HepG2 (cell line): ENCODE measurements at regions not wholly inside any gene's neighbourhood (a gene's known extent, or its start where the extent isn't known, plus 50 kb on each side); places are given as distances from the start of the nearest gene placed in this dataset.

Source experiments
- ATAC-seq: fragments of 200-7000 bp; cut with Tn5 transposase; 3 replicates; pipeline ENCODE4 v1.9.1; 2020; ENCODE audit warnings: mild to moderate bottlenecking, moderate library complexity
- BruUV-seq: library from RNA; stranded (reverse); fragments of 400-500 nt; replicated peaks from 2 replicates; lab custom pipeline; 2021; lab: Mats Ljungman, UMichigan
- CTCF ChIA-PET: fragments of 300-600 bp; formaldehyde crosslinking; extraction: SDS; loops from one replicate; lab custom pipeline; 2021; ENCODE audit warnings: low total read pairs, inconsistent platforms, low intra/inter-chr PET ratio; lab: Yijun Ruan, JAX
- POLR2A ChIA-PET: fragments of 350-600 bp; sonication (Branson Sonifier 250); formaldehyde crosslinking; loops from one replicate; lab custom pipeline; 2020; ENCODE audit warnings: antibody characterized with exemption, inconsistent platforms; lab: Yijun Ruan, JAX
- DNase-seq: peaks from one replicate; pipeline ENCODE4 v3.0.0-alpha.2; 2015; ENCODE audit warnings: low spot score
- FAIRE-seq: peaks from 3 replicates; lab custom pipeline; 2011; peaks lifted over from hg19 to GRCh38; lab: Jason Lieb, UNC
- H2AFZ ChIP-seq: one replicate; pipeline ENCODE4 v1.6.1; 2011; ENCODE audit warnings: low read length, inconsistent platforms
- H3K27ac ChIP-seq: fragments of 300-600 bp; 3 replicates; pipeline ENCODE4 v1.8.0; 2011; ENCODE audit warnings: mixed run types, mild to moderate bottlenecking, mixed read lengths, low read length, inconsistent platforms; ENCODE audit not compliant: insufficient read depth; ENCODE audit errors: extremely low read length
- H3K27me3 ChIP-seq, 2 experiments: fragments of 200-600 bp in 1 of 2; 2 replicates in 1 of 2; 3 replicates in 1 of 2; pipeline versions ENCODE4 v1.6.0 to v1.8.0; 2011; ENCODE audit warnings: low read length in 2 of 2, mild to moderate bottlenecking in 2 of 2, moderate library complexity in 2 of 2, inconsistent platforms in 1 of 2; ENCODE audit not compliant: insufficient read depth in 2 of 2, control insufficient read depth in 1 of 2
- H3K36me3 ChIP-seq, 2 experiments: fragments of 200-600 bp in 1 of 2; replicated peaks in 1 of 2; 2 replicates in 1 of 2; 3 replicates in 1 of 2; pipeline versions ENCODE4 v1.5.1 to v1.8.0; 2011; ENCODE audit warnings: low read length in 2 of 2, inconsistent platforms in 1 of 2; ENCODE audit not compliant: insufficient read depth in 2 of 2, control insufficient read depth in 1 of 2
- H3K4me1 ChIP-seq: 2 replicates; pipeline ENCODE4 v1.5.1; 2012; ENCODE audit warnings: low read length, inconsistent platforms; ENCODE audit not compliant: insufficient read depth
- H3K4me2 ChIP-seq: 2 replicates; pipeline ENCODE4 v1.6.0; 2011; ENCODE audit warnings: low read depth, low read length, inconsistent platforms
- H3K4me3 ChIP-seq, 3 experiments: fragments of 200-600 bp in 1 of 3; sonication (generic), shearing (Covaris generic) in 1 of 3; replicated peaks in 1 of 3; 2 replicates each; pipeline ENCODE4 v1.5.1; 2011 to 2016; ENCODE audit warnings: low read length in 3 of 3, inconsistent platforms in 2 of 3, low read depth in 2 of 3, mild to moderate bottlenecking in 2 of 3, control low read depth in 1 of 3, mixed read lengths in 1 of 3; ENCODE audit not compliant: insufficient read depth in 1 of 3
- H3K79me2 ChIP-seq: one replicate; pipeline ENCODE4 v1.6.1; 2011; ENCODE audit warnings: low read length, inconsistent platforms; ENCODE audit not compliant: insufficient read depth
- H3K9ac ChIP-seq: 2 replicates; pipeline ENCODE4 v1.6.0; 2011; ENCODE audit warnings: mild to moderate bottlenecking, low read depth, low read length, inconsistent platforms; ENCODE audit not compliant: insufficient read depth
- H3K9me3 ChIP-seq: 2 replicates; pipeline ENCODE4 v1.5.1; 2012; ENCODE audit warnings: mild to moderate bottlenecking, low read length
- H4K20me1 ChIP-seq: 2 replicates; pipeline ENCODE4 v1.6.0; 2011; ENCODE audit warnings: inconsistent platforms, mild to moderate bottlenecking, low read length, moderate library complexity; ENCODE audit not compliant: insufficient read depth
- FOXC1 ChIP-seq: sonication (generic); formaldehyde crosslinking; IDR thresholded peaks from 2 replicates; pipeline ENCODE4 v1.8.0; 2022; ENCODE audit warnings: mild to moderate bottlenecking, missing genetic modification reagents, borderline replicate concordance
- MAFK ChIP-seq, 2 experiments: IDR thresholded peaks in 1 of 2; conservative IDR thresholded peaks in 1 of 2; 2 replicates each; pipeline ENCODE4 v1.6.1; 2011; ENCODE audit warnings: improper control_type of control experiment in 2 of 2, low read length in 2 of 2
- MTA3 ChIP-seq: sonication (generic); formaldehyde crosslinking; IDR thresholded peaks from 2 replicates; pipeline ENCODE4 v1.4.0; 2020; ENCODE audit warnings: missing genetic modification reagents
- PAF1 ChIP-seq: IDR thresholded peaks from 2 replicates; pipeline ENCODE4 v1.6.1; 2016; ENCODE audit warnings: missing genetic modification reagents, missing compliant biosample characterization
- TBX2 ChIP-seq: sonication (generic); formaldehyde crosslinking; IDR thresholded peaks from 2 replicates; pipeline ENCODE4 v1.5.0; 2020; ENCODE audit warnings: missing genetic modification reagents, mild to moderate bottlenecking, borderline replicate concordance
- ZNF7 ChIP-seq: IDR thresholded peaks from 2 replicates; pipeline ENCODE4 v1.6.1; 2016; ENCODE audit warnings: missing biosample characterization, missing genetic modification reagents
- ZNF891 ChIP-seq: sonication (generic); formaldehyde crosslinking; IDR thresholded peaks from 2 replicates; pipeline ENCODE4 v1.5.0; 2020; ENCODE audit warnings: mild to moderate bottlenecking, missing genetic modification reagents
- WGBS: methylation state at CpG from one replicate; pipeline ENCODE4 v1.1.6; 2017; ENCODE audit warnings: low lambda C conversion rate; 5-methylcytosine and 5-hydroxymethylcytosine counted together
- in situ Hi-C: cut with HindIII; loops from 2 replicates; pipeline ENCODE4 v1.10.0; 2017; ENCODE audit warnings: low pct_unique_long_range_greater_than_20kb; ENCODE audit not compliant: extremely low pct_ligation_motif_present
- intact Hi-C: fragments of 100-400 bp; cut with micrococcal nuclease; formaldehyde crosslinking; loops from one replicate; pipeline ENCODE4 v1.10.0; 2022; ENCODE audit not compliant: unreplicated experiment
- TF ChIP-seq, protein P1 (sequence below): sonication (generic); formaldehyde crosslinking; conservative IDR thresholded peaks from 2 replicates; pipeline ENCODE4 v1.8.0; 2022; ENCODE audit warnings: missing genetic modification reagents
- TF ChIP-seq, protein P2 (sequence below): sonication (generic); formaldehyde crosslinking; IDR thresholded peaks from 2 replicates; pipeline ENCODE4 v1.5.0; 2020; ENCODE audit warnings: mild to moderate bottlenecking, missing genetic modification reagents, moderate library complexity

DNA sequence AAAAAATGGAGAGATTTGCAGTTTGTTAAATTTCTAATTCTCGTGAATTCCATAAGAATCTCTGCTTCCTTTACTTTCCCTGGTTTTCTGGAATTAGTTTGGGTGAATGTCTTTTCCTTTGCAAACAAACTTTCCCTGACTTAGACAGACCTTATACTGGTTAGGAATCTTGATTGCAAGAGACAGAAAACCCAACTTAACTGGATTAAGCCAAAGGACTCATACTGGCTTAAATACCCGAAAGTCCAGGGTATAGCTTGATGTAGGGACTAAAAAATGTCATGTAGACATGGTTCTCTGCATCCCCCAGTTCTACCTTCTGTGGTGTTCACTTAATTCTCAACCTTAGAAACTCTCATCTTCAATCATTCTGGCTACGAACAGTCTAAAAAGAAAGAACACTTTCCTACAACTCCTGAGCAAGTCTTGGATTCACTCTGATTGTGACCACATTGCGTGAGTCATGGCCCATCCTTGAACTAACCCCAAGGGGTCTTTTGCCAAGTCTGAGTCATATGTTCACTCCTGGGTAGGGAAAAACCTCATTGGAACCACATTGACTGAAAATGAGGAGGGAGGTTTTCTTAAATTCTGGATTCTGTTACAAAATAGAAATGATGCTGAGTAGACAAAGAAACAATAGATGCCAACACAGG lies 136.0 kb upstream of the DAZL start:
- H3K36me3 ChIP-seq, result no peaks in the 10 kb centered on the region
- no peak for ATAC-seq
- no peak for FAIRE-seq
- no peak for DNase-seq
- TF ChIP-seq, protein P1, sequence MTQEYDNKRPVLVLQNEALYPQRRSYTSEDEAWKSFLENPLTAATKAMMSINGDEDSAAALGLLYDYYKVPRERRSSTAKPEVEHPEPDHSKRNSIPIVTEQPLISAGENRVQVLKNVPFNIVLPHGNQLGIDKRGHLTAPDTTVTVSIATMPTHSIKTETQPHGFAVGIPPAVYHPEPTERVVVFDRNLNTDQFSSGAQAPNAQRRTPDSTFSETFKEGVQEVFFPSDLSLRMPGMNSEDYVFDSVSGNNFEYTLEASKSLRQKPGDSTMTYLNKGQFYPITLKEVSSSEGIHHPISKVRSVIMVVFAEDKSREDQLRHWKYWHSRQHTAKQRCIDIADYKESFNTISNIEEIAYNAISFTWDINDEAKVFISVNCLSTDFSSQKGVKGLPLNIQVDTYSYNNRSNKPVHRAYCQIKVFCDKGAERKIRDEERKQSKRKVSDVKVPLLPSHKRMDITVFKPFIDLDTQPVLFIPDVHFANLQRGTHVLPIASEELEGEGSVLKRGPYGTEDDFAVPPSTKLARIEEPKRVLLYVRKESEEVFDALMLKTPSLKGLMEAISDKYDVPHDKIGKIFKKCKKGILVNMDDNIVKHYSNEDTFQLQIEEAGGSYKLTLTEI, result no peak
- peak in 1 of 2 experiments; percentile 17; a peak in 1 of 4 replicates for TF ChIP-seq MAFK (conservative IDR thresholded peaks at IDR 0.05 in 1 of 2, IDR thresholded peaks at IDR 0.05 in 1 of 2; ENCODE audit: low read length in 2 of 2)
- H3K4me1 ChIP-seq, result no peaks in the 10 kb centered on the region
- no peaks in the 10 kb centered on the region for H4K20me1 ChIP-seq
- no peak overlapping the region for H3K9ac ChIP-seq
- POLR2A ChIA-PET, result no interaction called here
- intact Hi-C loops (no loop called here), in situ Hi-C loops (no loop called here)
- H3K27me3 ChIP-seq, result no peaks in the 10 kb centered on the region
- no peak overlapping the region for H3K4me3 ChIP-seq
- H3K9me3 ChIP-seq, result no peaks in the 10 kb centered on the region
- no peak overlapping the region for H3K4me2 ChIP-seq
- no TSS peak for BruUV-seq
- CTCF ChIA-PET, result no interaction called here
- no peaks in the 10 kb centered on the region for H3K79me2 ChIP-seq
- no peak overlapping the region for H2AFZ ChIP-seq
- H3K27ac ChIP-seq, result no peak overlapping the region
- WGBS, result 3% methylated on average over 4 of the region's 4 CpGs

DNA sequence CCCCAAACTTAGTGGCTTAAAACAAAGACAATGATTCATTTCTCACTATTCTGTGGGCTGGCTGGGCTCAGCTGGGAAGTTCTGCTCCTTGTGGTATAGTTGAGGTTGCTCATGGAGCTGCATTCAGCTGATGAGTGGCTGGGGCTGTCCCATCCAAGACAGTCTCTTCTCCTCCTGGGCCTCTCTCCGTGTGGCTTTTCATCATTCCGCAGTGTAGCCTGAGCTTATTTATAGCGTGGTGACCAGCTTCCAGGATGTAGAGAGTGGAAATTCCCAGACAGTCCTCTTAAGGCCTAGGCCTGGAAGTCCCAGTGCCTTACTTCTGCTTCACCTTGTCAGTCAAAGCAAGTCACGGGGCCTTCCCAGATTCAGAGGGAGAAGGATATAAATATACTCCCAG lies 136.7 kb upstream of the DAZL start:
- no TSS peak for BruUV-seq
- FAIRE-seq (no peak), ATAC-seq (no peak), DNase-seq (no peak)
- TF ChIP-seq TBX2 (CRISPR knock-in tag), result no peak
- TF ChIP-seq ZNF7, result no peak
- TF ChIP-seq FOXC1 (CRISPR knock-in tag), result no peak
- TF ChIP-seq ZNF891 (CRISPR knock-in tag), result no peak
- no peak for TF ChIP-seq PAF1 (CRISPR knock-in tag)
- no peak for TF ChIP-seq MTA3 (CRISPR knock-in tag)
- TF ChIP-seq, protein P2, sequence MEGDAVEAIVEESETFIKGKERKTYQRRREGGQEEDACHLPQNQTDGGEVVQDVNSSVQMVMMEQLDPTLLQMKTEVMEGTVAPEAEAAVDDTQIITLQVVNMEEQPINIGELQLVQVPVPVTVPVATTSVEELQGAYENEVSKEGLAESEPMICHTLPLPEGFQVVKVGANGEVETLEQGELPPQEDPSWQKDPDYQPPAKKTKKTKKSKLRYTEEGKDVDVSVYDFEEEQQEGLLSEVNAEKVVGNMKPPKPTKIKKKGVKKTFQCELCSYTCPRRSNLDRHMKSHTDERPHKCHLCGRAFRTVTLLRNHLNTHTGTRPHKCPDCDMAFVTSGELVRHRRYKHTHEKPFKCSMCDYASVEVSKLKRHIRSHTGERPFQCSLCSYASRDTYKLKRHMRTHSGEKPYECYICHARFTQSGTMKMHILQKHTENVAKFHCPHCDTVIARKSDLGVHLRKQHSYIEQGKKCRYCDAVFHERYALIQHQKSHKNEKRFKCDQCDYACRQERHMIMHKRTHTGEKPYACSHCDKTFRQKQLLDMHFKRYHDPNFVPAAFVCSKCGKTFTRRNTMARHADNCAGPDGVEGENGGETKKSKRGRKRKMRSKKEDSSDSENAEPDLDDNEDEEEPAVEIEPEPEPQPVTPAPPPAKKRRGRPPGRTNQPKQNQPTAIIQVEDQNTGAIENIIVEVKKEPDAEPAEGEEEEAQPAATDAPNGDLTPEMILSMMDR (CRISPR knock-in tag), result no peak
- H3K9ac ChIP-seq, result no peak overlapping the region
- H3K36me3 ChIP-seq, result no peaks in the 10 kb centered on the region
- ChIA-PET POLR2A (no interaction called here), CTCF (no interaction called here)
- 15% methylated on average over 4 of the region's 4 CpGs for WGBS
- no peak overlapping the region for H3K4me3 ChIP-seq
- intact Hi-C loops, result no loop called here
- no peaks in the 10 kb centered on the region for H3K9me3 ChIP-seq
- no peak overlapping the region for H3K4me2 ChIP-seq
- H4K20me1 ChIP-seq, result no peaks in the 10 kb centered on the region
- in situ Hi-C loops, result no loop called here
- no peak overlapping the region for H2AFZ ChIP-seq
- no peak overlapping the region for H3K27ac ChIP-seq
- H3K27me3 ChIP-seq, result no peaks in the 10 kb centered on the region
- H3K4me1 ChIP-seq, result no peaks in the 10 kb centered on the region
- no peaks in the 10 kb centered on the region for H3K79me2 ChIP-seq
